ENCODE measurements at regions not wholly inside any gene's neighbourhood (a gene's known extent, or its start where the extent isn't known, plus 50 kb on each side); places are given as distances from the start of the nearest gene placed in this dataset.

DNA sequence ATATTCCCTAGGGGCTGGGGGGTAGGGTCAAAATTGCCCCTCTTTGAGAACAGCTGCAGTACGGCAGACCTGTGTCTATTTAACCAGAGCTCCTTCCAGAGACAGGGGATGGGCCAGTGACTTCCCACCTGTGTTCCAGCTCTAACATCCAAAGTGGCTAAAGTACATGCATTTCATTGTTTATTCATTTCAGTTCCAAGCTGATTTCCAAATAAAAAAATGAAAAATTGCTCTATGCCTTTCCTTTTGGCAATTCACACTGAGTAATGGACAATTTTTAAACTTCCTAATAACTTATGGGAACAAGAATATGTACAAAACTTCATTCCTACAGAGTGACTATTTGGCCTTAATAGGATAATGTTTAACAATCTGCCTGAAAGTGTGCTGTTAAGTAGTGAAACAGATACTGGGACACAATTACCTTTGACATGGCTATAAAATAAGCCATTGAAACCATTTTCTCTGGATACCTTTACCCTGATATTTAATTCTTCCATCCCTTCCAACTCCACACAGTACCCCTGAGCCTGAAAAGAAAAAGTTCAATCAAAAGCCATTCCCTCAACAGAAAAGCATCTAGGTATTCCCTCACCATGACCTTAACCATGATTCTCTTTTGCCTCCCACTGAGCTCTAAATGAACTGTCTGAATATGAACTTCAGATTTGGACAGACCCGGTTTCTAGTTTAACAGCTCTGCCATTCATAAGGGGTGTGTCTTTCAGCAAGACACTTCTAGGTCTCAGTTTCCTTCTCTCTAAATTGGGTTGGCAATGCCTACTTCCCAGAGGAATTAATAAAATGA, 73.1 kb downstream of the RDH14 start:
- TF ChIP-seq CSDC2 (CRISPR knock-in tag; IDR thresholded peaks at IDR 0.05) (no peak), ISL1 (CRISPR knock-in tag; IDR thresholded peaks at IDR 0.05) (peak; percentile 63), ZC3H10 (CRISPR knock-in tag; IDR thresholded peaks at IDR 0.05) (peak; percentile 72; the same call in 1 of the 2 replicates)
- ATAC-seq = peak; percentile 68

DNA sequence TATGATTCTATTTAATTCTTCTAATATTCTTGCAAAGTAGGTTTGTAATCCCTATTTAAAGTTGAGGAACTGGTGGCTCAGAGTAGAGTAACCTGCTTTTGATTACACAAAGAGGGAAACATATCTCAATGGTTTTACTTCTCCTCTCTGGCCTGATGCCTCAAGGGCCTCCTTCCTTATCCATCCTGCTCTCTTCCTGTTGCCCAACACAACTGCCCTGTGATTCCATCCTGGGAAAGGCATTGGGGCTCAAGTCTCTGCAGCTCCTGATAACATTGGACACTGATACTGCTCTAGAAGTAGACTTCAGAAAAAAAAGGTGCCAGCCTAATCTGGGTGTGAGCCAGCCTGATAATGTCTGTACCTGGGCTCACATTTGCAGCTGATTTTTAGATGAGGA, 75.8 kb downstream of the RDH14 start:
- ATAC-seq = no peak
- TF ChIP-seq TOX (CRISPR knock-in tag; IDR thresholded peaks at IDR 0.05; ENCODE audit: borderline replicate concordance) = no peak
- TF ChIP-seq PPARA (CRISPR knock-in tag; IDR thresholded peaks at IDR 0.05; ENCODE audit: borderline replicate concordance) = no peak
- no peak for TF ChIP-seq TCF4 (CRISPR knock-in tag; IDR thresholded peaks at IDR 0.05; ENCODE audit: borderline replicate concordance)
- TF ChIP-seq ZNF8 (CRISPR knock-in tag; IDR thresholded peaks at IDR 0.05) = no peak
- no peak for TF ChIP-seq ZC3H10 (CRISPR knock-in tag; IDR thresholded peaks at IDR 0.05)

DNA sequence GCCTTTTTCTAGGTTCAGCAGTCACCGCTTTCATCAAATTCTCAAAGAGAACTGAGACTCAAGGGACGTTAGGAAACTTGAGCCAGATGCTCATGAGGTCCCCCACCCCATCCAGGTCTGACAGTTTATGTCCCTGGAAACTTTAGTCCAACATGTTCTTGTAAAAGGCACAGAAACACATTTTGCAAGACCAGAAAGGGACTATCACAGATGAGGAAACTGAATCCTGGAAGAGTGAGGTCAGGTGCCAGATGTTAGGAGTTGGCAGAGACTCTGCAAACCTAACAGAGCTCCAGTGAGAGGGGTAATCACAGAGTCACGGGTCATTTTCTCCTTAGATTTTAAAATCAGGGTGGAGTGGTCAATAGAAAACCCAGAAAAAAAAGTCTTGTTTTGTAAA, 76.6 kb downstream of the RDH14 start:
- no peak for ATAC-seq
- TF ChIP-seq ISL1 (CRISPR knock-in tag; IDR thresholded peaks at IDR 0.05) (no peak), GLIS3 (CRISPR knock-in tag; IDR thresholded peaks at IDR 0.05) (no peak), OSR1 (CRISPR knock-in tag; IDR thresholded peaks at IDR 0.05) (no peak), PPARA (CRISPR knock-in tag; IDR thresholded peaks at IDR 0.05; ENCODE audit: borderline replicate concordance) (no peak), ZFP30 (CRISPR knock-in tag; IDR thresholded peaks at IDR 0.05) (no peak), ZNF8 (CRISPR knock-in tag; IDR thresholded peaks at IDR 0.05) (no peak), CSDC2 (CRISPR knock-in tag; IDR thresholded peaks at IDR 0.05) (no peak)
- TF ChIP-seq, protein P1, sequence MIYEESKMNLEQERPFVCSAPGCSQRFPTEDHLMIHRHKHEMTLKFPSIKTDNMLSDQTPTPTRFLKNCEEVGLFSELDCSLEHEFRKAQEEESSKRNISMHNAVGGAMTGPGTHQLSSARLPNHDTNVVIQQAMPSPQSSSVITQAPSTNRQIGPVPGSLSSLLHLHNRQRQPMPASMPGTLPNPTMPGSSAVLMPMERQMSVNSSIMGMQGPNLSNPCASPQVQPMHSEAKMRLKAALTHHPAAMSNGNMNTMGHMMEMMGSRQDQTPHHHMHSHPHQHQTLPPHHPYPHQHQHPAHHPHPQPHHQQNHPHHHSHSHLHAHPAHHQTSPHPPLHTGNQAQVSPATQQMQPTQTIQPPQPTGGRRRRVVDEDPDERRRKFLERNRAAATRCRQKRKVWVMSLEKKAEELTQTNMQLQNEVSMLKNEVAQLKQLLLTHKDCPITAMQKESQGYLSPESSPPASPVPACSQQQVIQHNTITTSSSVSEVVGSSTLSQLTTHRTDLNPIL (CRISPR knock-in tag; IDR thresholded peaks at IDR 0.05; ENCODE audit: low read depth) = no peak
- TF ChIP-seq, protein P2, sequence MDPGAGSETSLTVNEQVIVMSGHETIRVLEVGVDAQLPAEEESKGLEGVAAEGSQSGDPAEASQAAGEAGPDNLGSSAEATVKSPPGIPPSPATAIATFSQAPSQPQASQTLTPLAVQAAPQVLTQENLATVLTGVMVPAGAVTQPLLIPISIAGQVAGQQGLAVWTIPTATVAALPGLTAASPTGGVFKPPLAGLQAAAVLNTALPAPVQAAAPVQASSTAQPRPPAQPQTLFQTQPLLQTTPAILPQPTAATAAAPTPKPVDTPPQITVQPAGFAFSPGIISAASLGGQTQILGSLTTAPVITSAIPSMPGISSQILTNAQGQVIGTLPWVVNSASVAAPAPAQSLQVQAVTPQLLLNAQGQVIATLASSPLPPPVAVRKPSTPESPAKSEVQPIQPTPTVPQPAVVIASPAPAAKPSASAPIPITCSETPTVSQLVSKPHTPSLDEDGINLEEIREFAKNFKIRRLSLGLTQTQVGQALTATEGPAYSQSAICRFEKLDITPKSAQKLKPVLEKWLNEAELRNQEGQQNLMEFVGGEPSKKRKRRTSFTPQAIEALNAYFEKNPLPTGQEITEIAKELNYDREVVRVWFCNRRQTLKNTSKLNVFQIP (CRISPR knock-in tag; IDR thresholded peaks at IDR 0.05; ENCODE audit: borderline replicate concordance, low read depth) = no peak

DNA sequence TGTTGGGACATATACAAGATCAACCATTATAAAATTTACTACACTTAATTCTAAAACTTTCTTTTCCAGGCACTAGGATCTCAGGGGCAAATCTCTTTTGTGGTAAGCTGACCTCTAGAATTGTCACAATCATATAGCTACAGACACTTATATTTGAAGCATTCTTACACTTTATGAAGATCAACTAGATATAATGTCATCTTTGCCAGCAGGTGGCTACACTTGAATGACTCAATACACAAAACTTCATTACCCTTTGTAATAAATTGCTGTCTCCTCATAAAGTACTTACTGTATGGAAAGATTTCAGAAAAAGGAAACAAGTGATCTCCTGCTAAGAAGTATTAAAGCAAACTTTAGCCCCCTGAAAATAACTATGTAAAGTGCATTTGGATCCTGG, 77.8 kb downstream of the RDH14 start:
- 0 out of 3 replicates have a peak, but pooled peaks have one; percentile 23 for ATAC-seq
- TF ChIP-seq, protein P3, sequence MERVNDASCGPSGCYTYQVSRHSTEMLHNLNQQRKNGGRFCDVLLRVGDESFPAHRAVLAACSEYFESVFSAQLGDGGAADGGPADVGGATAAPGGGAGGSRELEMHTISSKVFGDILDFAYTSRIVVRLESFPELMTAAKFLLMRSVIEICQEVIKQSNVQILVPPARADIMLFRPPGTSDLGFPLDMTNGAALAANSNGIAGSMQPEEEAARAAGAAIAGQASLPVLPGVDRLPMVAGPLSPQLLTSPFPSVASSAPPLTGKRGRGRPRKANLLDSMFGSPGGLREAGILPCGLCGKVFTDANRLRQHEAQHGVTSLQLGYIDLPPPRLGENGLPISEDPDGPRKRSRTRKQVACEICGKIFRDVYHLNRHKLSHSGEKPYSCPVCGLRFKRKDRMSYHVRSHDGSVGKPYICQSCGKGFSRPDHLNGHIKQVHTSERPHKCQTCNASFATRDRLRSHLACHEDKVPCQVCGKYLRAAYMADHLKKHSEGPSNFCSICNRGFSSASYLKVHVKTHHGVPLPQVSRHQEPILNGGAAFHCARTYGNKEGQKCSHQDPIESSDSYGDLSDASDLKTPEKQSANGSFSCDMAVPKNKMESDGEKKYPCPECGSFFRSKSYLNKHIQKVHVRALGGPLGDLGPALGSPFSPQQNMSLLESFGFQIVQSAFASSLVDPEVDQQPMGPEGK (CRISPR knock-in tag; IDR thresholded peaks at IDR 0.05; ENCODE audit: borderline replicate concordance) = no peak
- TF ChIP-seq TOX (CRISPR knock-in tag; IDR thresholded peaks at IDR 0.05; ENCODE audit: borderline replicate concordance) (no peak), ZNF70 (CRISPR knock-in tag; IDR thresholded peaks at IDR 0.05) (no peak), GLIS3 (CRISPR knock-in tag; IDR thresholded peaks at IDR 0.05) (no peak), BACH2 (CRISPR knock-in tag; IDR thresholded peaks at IDR 0.05; ENCODE audit: borderline replicate concordance) (no peak), PPARA (CRISPR knock-in tag; IDR thresholded peaks at IDR 0.05; ENCODE audit: borderline replicate concordance) (no peak), OSR1 (CRISPR knock-in tag; IDR thresholded peaks at IDR 0.05) (no peak), ZC3H10 (CRISPR knock-in tag; IDR thresholded peaks at IDR 0.05) (no peak), RARB (CRISPR knock-in tag; IDR thresholded peaks at IDR 0.05) (no peak), ZFP3 (CRISPR knock-in tag; IDR thresholded peaks at IDR 0.05) (no peak), ARNTL (CRISPR knock-in tag; IDR thresholded peaks at IDR 0.05; ENCODE audit: borderline replicate concordance, low read depth) (no peak), CSDC2 (CRISPR knock-in tag; IDR thresholded peaks at IDR 0.05) (no peak)
- TF ChIP-seq, protein P4, sequence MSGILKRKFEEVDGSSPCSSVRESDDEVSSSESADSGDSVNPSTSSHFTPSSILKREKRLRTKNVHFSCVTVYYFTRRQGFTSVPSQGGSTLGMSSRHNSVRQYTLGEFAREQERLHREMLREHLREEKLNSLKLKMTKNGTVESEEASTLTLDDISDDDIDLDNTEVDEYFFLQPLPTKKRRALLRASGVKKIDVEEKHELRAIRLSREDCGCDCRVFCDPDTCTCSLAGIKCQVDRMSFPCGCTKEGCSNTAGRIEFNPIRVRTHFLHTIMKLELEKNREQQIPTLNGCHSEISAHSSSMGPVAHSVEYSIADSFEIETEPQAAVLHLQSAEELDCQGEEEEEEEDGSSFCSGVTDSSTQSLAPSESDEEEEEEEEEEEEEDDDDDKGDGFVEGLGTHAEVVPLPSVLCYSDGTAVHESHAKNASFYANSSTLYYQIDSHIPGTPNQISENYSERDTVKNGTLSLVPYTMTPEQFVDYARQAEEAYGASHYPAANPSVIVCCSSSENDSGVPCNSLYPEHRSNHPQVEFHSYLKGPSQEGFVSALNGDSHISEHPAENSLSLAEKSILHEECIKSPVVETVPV (CRISPR knock-in tag; IDR thresholded peaks at IDR 0.05) = no peak
- TF ChIP-seq, protein P2 (CRISPR knock-in tag; IDR thresholded peaks at IDR 0.05; ENCODE audit: borderline replicate concordance, low read depth) = no peak
- TF ChIP-seq, protein P5, sequence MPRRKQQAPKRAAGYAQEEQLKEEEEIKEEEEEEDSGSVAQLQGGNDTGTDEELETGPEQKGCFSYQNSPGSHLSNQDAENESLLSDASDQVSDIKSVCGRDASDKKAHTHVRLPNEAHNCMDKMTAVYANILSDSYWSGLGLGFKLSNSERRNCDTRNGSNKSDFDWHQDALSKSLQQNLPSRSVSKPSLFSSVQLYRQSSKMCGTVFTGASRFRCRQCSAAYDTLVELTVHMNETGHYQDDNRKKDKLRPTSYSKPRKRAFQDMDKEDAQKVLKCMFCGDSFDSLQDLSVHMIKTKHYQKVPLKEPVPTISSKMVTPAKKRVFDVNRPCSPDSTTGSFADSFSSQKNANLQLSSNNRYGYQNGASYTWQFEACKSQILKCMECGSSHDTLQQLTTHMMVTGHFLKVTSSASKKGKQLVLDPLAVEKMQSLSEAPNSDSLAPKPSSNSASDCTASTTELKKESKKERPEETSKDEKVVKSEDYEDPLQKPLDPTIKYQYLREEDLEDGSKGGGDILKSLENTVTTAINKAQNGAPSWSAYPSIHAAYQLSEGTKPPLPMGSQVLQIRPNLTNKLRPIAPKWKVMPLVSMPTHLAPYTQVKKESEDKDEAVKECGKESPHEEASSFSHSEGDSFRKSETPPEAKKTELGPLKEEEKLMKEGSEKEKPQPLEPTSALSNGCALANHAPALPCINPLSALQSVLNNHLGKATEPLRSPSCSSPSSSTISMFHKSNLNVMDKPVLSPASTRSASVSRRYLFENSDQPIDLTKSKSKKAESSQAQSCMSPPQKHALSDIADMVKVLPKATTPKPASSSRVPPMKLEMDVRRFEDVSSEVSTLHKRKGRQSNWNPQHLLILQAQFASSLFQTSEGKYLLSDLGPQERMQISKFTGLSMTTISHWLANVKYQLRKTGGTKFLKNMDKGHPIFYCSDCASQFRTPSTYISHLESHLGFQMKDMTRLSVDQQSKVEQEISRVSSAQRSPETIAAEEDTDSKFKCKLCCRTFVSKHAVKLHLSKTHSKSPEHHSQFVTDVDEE (CRISPR knock-in tag; IDR thresholded peaks at IDR 0.05) = no peak
